ENCODE measurements at regions not wholly inside any gene's neighbourhood (a gene's known extent, or its start where the extent isn't known, plus 50 kb on each side); places are given as distances from the start of the nearest gene placed in this dataset.
"Not testable (repeated sequence)": the region's sequence is repeated elsewhere in the genome, so short reads cannot be mapped to it uniquely, and the experiment has no call there.

- DNase-seq, result no peak
Observed at GRCh38 chr7:16369855-16370254, 51.5 kb downstream of the CRPPA start.

- DNase-seq, result not testable (repeated sequence)
Observed at GRCh38 chr7:16369309-16369708, 52.0 kb downstream of the CRPPA start.

GRCh38 chr7:16368885-16369284 is 52.5 kb downstream of the CRPPA start:
- no peak for DNase-seq

- no peak for DNase-seq
Observed at GRCh38 chr7:16367115-16367514, 54.2 kb downstream of the CRPPA start.

GRCh38 chr7:16365952-16366351 is 55.4 kb downstream of the CRPPA start:
- no peak for DNase-seq

DNA sequence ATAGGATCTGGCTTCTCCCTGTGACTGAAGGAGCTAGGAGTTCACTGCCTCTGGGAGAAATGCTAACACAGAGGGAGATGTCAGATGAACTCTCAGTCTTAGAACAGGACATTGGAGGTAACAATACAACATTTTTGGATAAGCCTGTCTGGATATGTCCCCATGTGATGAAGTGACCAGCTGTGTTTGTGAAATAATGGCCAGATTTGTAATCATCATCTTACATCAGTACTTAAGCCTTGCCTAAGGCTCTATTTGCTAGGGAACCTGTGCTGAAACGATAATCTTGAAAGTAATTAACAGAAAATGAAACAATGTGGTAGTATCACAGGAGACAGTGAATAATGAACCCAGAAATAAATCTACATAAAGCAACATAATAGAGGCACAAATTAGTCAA is 56.2 kb downstream of the CRPPA start:
- no peak for DNase-seq

GRCh38 chr7:16359216-16359615 is 62.1 kb downstream of the CRPPA start:
- DNase-seq, result no peak

GRCh38 chr7:16357921-16358320 is 63.4 kb downstream of the CRPPA start:
- DNase-seq, result no peak

GRCh38 chr7:16357474-16357873 is 63.9 kb downstream of the CRPPA start:
- DNase-seq, result no peak

DNA sequence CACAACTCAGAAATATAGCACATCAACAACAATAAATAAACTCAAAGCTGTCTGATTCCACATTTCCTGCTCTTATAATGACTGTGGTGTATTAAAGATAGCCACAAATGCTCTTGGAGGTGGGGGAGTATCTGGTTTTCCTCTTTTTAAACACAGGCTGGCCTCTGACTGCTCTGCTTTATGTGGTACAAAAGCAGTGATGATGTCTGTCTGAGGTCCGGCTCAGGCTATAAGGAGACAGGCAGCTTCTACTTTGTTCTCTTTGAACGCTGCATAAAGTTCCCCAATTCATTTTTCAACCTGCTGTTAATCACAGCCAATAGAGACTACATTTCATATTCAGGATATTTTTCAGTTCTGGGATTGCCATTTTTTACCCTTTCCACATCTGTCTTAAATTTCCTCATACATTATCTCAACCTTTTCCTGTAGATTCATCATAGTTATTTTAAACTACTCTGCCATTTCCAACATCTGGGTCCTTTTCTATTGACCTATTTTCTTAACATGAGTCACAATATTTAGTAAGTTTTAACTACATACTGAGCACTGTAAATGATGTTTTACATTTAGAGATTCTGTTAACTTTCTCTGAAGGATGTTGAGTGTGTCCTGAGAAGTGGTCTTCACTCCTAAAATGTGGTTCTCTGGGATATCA is 64.9 kb downstream of the CRPPA start:
- no peak for DNase-seq

- DNase-seq, result no peak
Observed at GRCh38 chr7:16354573-16354972, 66.8 kb downstream of the CRPPA start.

DNA sequence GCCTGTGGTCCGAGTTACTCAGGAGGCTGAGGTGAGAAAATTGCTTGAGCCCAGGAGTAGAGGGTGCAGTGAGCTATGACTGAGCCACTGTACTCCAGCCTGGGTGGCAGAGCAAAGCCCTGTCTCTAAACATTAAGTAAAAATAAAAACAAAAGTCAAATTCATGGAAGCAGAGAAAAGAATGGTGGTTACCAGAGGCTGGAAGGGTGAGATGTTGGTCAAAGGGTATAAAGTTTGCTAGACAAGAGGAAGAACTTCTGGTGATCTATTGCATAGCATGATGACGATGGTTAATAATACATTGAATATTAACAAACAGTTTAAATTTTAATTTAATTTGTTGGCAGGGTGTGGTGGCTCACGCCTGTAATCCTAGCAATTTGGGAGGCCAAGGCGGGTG is 68.1 kb downstream of the CRPPA start:
- DNase-seq, result no peak

- no peak for DNase-seq
Observed at GRCh38 chr7:16350634-16351033, 70.7 kb downstream of the CRPPA start.

DNA sequence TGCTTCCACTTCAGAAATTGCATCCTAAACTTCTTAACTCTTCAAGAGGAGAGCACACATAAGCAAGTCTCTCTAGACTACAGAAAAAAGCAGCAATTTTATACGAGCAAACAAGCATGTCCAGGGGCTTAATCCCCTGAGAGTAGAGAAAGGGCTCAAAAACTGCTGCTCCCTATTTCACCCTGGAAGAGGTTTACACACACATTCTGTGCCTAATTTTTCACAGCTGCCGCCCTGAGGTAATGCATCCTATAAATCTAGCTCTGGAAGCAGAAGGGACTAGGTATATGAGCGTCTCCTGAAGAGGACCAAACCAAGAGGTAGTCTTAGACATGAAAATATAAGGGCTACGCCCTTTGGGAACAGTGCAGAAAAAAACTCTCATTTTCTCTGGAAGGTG is 73.1 kb downstream of the CRPPA start:
- DNase-seq, result no peak

GRCh38 chr7:16347827-16348192 is 73.5 kb downstream of the CRPPA start:
- DNase-seq, result no peak

GRCh38 chr7:16347066-16347826 is 74.1 kb downstream of the CRPPA start:
- no peak for DNase-seq

DNA sequence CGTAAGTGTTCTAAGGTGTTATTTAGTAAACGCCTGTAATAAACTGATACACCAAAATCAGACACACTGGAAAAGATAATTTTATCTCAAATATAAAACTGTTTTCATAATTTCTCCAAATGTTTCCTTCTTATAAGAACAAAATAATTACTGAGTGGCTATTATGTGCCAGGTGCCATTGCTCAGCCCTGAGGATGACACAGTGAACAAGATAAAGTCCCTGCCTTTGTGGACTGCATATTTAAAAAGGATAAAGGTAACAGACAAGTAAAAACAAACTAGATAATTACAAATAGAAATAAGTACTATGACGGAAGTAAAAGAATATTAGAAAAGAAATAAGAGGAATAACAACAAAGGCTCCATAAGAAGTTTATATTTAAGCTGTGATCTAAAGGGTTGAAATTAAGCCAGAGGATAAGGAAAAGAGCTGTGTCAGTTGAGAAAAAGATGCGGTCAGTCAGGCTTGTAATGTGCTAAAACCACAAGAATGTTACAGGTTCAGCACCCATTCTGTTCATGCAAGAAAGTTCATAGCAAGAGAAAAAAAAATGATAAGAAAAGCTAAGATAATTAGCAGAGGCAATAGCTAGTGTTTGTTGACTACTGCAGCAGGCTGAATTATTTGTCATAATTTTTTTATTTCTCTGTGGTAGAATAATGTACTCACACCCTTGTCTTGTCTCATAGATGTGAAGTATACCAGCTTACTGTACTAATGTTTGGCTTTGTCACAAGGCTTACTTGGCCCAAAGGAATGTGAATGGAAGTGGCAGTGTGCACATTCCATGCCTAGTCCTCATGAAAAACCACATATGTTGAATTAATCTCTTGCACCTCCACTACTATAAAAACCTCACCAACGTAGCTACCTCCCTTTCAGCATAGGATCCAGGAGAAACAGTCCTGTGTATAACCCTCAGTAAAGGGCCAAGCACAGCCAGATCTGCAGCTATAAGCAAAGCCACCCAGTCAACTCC is 75.1 kb downstream of the CRPPA start:
- no peak for DNase-seq

- no peak for DNase-seq
Observed at GRCh38 chr7:16344927-16345326, 76.4 kb downstream of the CRPPA start.

DNA sequence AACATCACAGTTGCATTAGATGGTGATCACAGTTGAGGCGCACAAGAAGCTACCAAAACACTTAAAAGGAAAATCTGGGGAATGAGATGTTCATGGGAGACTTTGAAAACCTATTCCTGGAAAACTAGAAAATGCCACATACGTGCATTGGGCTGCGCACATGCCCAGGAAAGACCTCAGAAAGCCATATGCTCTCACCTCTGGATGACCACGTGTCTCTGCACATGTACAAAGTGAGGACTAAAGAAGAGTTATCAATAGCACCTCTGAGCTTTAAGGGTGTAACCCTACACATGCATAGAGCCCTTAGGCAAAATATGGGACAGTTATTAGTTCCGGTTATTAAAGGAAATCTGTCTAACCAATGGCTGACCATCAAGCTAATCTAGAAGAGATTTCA is 77.7 kb downstream of the CRPPA start:
- DNase-seq, result no peak

DNA sequence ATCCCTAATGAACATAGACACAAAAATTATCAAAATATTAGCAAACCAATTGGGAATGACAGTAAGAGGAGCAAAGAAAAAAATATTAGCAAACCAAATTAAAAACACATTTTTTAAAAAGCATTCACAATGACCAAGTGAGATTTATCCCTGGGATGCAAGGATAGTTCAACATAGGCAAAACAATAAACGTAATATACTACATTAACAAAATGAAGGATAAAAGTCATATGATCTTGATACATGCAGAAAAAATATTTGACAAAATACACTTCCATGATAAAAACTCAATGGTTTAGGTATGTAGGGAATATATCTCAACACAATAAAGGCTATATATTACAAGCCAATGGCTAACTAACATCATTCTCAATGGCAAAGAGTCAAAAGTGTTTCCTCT is 83.3 kb downstream of the CRPPA start:
- DNase-seq, result no peak

DNA sequence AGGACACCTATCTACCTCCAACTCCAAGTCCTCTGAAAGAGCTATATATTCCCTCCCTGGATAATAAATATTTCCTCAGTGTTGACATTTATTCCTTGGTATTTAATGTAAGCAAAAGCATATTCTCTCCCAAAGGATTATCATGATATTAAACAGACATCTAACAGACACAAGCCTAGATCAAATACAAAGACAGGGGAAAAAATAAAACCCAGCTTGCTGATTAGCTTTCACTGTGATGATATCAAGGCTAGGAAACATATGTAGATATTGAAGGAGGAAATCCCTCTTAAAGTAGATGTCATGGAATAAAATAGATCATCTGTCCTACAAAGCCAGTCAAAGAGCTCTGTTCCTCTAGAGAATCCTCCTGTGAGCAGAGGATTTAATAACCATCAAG is 95.2 kb downstream of the CRPPA start:
- DNase-seq, result no peak

DNA sequence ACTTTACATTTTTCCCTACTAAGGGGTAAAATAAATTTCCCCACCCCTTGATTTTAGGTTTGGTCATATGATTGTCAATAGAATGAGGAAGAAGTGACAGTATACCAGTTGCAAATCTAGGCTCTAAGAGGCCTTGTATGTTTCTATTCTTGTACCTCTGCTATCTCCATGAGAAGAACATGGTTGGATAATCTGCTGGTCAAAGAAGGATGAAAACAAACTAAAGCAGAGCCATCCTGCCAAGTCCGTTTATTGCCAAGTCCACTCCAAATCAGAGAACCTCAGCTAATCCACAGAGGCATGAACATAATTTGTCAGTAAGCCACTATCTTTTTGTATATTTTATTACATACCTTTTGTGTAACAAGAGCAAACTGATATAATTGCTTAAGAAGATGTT is 98.0 kb downstream of the CRPPA start:
- DNase-seq, result no peak

Data from right lung (tissue), 2 donors.